ENCODE measurements at regions not wholly inside any gene's neighbourhood (a gene's known extent, or its start where the extent isn't known, plus 50 kb on each side); places are given as distances from the start of the nearest gene placed in this dataset.

- TF ChIP-seq, protein P1, sequence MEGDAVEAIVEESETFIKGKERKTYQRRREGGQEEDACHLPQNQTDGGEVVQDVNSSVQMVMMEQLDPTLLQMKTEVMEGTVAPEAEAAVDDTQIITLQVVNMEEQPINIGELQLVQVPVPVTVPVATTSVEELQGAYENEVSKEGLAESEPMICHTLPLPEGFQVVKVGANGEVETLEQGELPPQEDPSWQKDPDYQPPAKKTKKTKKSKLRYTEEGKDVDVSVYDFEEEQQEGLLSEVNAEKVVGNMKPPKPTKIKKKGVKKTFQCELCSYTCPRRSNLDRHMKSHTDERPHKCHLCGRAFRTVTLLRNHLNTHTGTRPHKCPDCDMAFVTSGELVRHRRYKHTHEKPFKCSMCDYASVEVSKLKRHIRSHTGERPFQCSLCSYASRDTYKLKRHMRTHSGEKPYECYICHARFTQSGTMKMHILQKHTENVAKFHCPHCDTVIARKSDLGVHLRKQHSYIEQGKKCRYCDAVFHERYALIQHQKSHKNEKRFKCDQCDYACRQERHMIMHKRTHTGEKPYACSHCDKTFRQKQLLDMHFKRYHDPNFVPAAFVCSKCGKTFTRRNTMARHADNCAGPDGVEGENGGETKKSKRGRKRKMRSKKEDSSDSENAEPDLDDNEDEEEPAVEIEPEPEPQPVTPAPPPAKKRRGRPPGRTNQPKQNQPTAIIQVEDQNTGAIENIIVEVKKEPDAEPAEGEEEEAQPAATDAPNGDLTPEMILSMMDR (IDR thresholded peaks at IDR 0.05; ENCODE audit: borderline replicate concordance, control extremely low read depth, extremely low read depth, insufficient read depth, missing control alignments): no peak
- DNase-seq (ENCODE audit: low spot score): no peak
- in situ Hi-C loops (cut with MboI; ENCODE audit: low sequenced_read_pairs, unreplicated experiment): no loop called here
These were observed 53.9 kb upstream of the GLI2 start for GRCh38 chr2:120681696-120682288.

DNA sequence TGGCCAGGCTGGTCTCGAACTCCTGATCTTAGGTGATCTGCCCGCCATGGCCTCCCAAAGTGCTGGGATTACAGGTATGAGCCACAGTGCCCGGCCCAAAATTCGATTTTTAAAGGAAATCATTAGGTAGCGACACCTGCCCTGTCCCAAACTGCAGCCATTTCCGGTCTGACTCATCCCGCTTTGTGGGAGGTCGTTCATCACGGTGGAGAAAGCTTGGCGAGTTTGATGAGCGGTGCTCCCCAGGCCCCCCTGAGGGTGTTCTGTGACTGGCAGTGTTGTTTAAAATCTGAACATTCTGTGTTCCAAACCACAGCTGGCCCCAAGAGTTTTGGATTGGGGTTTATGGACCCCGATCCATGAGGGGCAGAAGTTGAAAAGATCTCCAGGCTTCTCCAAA lies 53.0 kb upstream of the GLI2 start:
- in situ Hi-C loops (cut with MboI; ENCODE audit: low sequenced_read_pairs, unreplicated experiment): no loop called here
- TF ChIP-seq, protein P1 (IDR thresholded peaks at IDR 0.05; ENCODE audit: borderline replicate concordance, control extremely low read depth, extremely low read depth, insufficient read depth, missing control alignments): no peak
- DNase-seq (ENCODE audit: low spot score): no peak

- TF ChIP-seq, protein P1 (IDR thresholded peaks at IDR 0.05; ENCODE audit: borderline replicate concordance, control extremely low read depth, extremely low read depth, insufficient read depth, missing control alignments): no peak
- in situ Hi-C loops (cut with MboI; ENCODE audit: low sequenced_read_pairs, unreplicated experiment): no loop called here
These were observed 52.6 kb upstream of the GLI2 start for GRCh38 chr2:120683081-120683480.

GRCh38 chr2:120683701-120684100 lies 52.0 kb upstream of the GLI2 start:
- in situ Hi-C loops (cut with MboI; ENCODE audit: low sequenced_read_pairs, unreplicated experiment): no loop called here
- TF ChIP-seq, protein P1 (IDR thresholded peaks at IDR 0.05; ENCODE audit: borderline replicate concordance, control extremely low read depth, extremely low read depth, insufficient read depth, missing control alignments): no peak
- no peak for DNase-seq (ENCODE audit: low spot score)

More at GRCh38 chr2:120683081-120683480, 52.6 kb upstream of the GLI2 start:
- DNase-seq (ENCODE audit: low spot score): no peak

- in situ Hi-C loops (cut with MboI; ENCODE audit: low sequenced_read_pairs, unreplicated experiment): no loop called here
- TF ChIP-seq, protein P1 (IDR thresholded peaks at IDR 0.05; ENCODE audit: borderline replicate concordance, control extremely low read depth, extremely low read depth, insufficient read depth, missing control alignments): no peak
These were observed 51.2 kb upstream of the GLI2 start for GRCh38 chr2:120684289-120685065.

GRCh38 chr2:120685066-120685973 lies 50.3 kb upstream of the GLI2 start:
- DNase-seq (ENCODE audit: low spot score): no peak
- in situ Hi-C loops (cut with MboI; ENCODE audit: low sequenced_read_pairs, unreplicated experiment): no loop called here
- TF ChIP-seq, protein P1 (IDR thresholded peaks at IDR 0.05; ENCODE audit: borderline replicate concordance, control extremely low read depth, extremely low read depth, insufficient read depth, missing control alignments): no peak

More at GRCh38 chr2:120684289-120685065, 51.2 kb upstream of the GLI2 start:
- DNase-seq (ENCODE audit: low spot score): no peak
